ENCODE measurements at regions not wholly inside any gene's neighbourhood (a gene's known extent, or its start where the extent isn't known, plus 50 kb on each side); places are given as distances from the start of the nearest gene placed in this dataset.
A peak's percentile ranks its signal among the peaks of the same experiment; 100 is the strongest.

GRCh38 chr15:98268163-98268562 lies 307.7 kb downstream of the ARRDC4 start:
- intact Hi-C loops (cut with DNase I), result no loop called here
- H3K27me3 ChIP-seq, result no peaks in the 10 kb centered on the region
- TF ChIP-seq, protein P1, sequence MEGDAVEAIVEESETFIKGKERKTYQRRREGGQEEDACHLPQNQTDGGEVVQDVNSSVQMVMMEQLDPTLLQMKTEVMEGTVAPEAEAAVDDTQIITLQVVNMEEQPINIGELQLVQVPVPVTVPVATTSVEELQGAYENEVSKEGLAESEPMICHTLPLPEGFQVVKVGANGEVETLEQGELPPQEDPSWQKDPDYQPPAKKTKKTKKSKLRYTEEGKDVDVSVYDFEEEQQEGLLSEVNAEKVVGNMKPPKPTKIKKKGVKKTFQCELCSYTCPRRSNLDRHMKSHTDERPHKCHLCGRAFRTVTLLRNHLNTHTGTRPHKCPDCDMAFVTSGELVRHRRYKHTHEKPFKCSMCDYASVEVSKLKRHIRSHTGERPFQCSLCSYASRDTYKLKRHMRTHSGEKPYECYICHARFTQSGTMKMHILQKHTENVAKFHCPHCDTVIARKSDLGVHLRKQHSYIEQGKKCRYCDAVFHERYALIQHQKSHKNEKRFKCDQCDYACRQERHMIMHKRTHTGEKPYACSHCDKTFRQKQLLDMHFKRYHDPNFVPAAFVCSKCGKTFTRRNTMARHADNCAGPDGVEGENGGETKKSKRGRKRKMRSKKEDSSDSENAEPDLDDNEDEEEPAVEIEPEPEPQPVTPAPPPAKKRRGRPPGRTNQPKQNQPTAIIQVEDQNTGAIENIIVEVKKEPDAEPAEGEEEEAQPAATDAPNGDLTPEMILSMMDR (IDR thresholded peaks at IDR 0.05), result no peak
- H3K27ac ChIP-seq, result no peak overlapping the region
- H3K4me3 ChIP-seq, result no peak overlapping the region
- no peaks in the 10 kb centered on the region for H3K4me1 ChIP-seq
- DNase-seq (no peak), ATAC-seq (peak; percentile 41)
- no peaks in the 10 kb centered on the region for H3K36me3 ChIP-seq
- peaks cover 9% of the 10 kb centered on the region for H3K9me3 ChIP-seq

DNA sequence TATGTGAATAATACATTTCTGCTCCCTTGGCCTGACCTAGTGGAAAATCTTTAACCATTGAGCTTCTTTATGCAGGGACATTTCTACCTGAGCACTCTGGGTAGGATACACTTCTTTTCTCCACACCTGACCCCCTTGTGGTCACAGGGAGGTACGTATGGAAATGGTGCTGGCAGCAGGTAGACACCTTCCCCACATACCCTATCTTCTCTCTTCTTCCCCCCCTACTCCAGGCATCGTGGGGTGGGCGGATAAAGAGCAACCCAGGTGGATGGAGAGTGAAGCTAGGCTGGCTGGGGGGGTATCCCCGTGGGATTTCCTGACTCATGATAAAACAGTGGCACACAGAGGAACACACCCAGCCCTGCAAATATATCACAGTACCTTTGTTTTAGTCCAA lies 312.1 kb downstream of the ARRDC4 start:
- no peak overlapping the region for H3K27ac ChIP-seq
- H3K4me1 ChIP-seq, result no peaks in the 10 kb centered on the region
- H3K9me3 ChIP-seq, result peaks cover 9% of the 10 kb centered on the region
- ATAC-seq (no peak), DNase-seq (no peak)
- intact Hi-C loops (cut with DNase I), result no loop called here
- no peaks in the 10 kb centered on the region for H3K27me3 ChIP-seq
- no peaks in the 10 kb centered on the region for H3K36me3 ChIP-seq
- H3K4me3 ChIP-seq, result no peak overlapping the region
- TF ChIP-seq, protein P1 (IDR thresholded peaks at IDR 0.05), result no peak

DNA sequence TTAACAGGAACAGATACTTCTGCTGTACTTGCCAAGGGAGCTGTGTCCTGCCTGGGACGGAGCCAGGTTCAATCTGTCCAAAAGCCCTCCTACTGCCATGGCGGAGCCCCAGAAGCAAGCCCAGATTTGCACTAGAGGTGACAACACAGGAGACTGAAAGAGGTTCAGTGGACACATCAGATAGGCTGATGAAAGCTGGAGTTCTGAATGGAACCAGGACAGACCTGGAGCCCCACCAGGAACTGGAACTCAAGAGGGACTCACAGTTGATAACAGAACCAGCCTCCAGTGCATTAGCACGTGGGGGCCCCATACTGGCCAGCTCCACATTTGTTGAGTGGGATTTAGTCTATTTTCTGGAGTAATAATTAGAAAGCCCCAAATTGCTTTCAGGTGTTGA lies 315.5 kb downstream of the ARRDC4 start:
- Histone ChIP-seq H3K27ac (no peak overlapping the region), H3K36me3 (no peaks in the 10 kb centered on the region), H3K4me3 (no peak overlapping the region), H3K9me3 (no peaks in the 10 kb centered on the region), H3K27me3 (no peaks in the 10 kb centered on the region), H3K4me1 (no peaks in the 10 kb centered on the region)
- intact Hi-C loops (cut with DNase I), result no loop called here
- DNase-seq, result no peak
- no peak for ATAC-seq
- TF ChIP-seq, protein P1 (IDR thresholded peaks at IDR 0.05), result no peak

- TF ChIP-seq, protein P1 (IDR thresholded peaks at IDR 0.05), result no peak
- H3K4me3 ChIP-seq, result no peak overlapping the region
- H3K9me3 ChIP-seq, result no peaks in the 10 kb centered on the region
- intact Hi-C loops (cut with DNase I), result no loop called here
- no peak for ATAC-seq
- no peaks in the 10 kb centered on the region for H3K36me3 ChIP-seq
- H3K27me3 ChIP-seq, result no peaks in the 10 kb centered on the region
- no peak overlapping the region for H3K27ac ChIP-seq
- DNase-seq, result no peak
- no peaks in the 10 kb centered on the region for H3K4me1 ChIP-seq
These were observed 317.1 kb downstream of the ARRDC4 start for GRCh38 chr15:98277602-98278001.

DNA sequence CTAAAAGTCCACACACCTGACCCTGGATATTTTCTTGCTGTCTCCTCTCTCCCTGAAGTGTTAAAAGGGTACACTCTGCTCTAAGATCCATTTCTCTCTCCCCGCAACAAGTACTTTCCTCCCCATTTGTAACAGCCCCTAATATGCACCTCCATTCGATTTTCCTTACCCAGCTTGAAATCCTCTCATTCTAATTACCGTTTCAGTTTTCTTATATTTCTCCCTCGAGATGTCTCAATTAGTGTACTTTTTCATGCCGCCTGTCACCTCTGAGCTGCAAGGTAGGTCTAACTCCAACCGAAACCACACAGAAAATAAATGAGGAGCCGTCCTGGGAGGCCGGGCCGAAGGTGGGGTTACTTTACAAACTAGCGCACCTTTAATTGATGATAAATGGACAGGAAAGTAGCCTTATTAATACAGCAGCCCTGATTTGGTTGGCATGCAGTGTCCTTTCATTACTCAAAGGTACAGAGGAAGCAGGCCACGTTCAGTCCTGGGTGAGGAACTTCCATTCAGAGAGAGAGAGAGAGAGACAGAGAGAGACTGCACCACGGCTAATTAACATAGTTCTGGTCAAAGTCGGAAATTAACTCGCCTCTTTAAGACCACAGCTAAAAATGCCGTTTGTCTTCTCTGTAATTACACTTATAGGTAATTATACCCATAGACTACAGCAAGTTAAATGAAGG lies 319.9 kb downstream of the ARRDC4 start:
- Histone ChIP-seq H3K27me3 (no peaks in the 10 kb centered on the region), H3K36me3 (no peaks in the 10 kb centered on the region), H3K4me3 (no peak overlapping the region), H3K27ac (no peak overlapping the region), H3K9me3 (no peaks in the 10 kb centered on the region), H3K4me1 (no peaks in the 10 kb centered on the region)
- intact Hi-C loops (cut with DNase I), result no loop called here
- no peak for DNase-seq
- no peak for ATAC-seq
- TF ChIP-seq, protein P1 (IDR thresholded peaks at IDR 0.05), result no peak

DNA sequence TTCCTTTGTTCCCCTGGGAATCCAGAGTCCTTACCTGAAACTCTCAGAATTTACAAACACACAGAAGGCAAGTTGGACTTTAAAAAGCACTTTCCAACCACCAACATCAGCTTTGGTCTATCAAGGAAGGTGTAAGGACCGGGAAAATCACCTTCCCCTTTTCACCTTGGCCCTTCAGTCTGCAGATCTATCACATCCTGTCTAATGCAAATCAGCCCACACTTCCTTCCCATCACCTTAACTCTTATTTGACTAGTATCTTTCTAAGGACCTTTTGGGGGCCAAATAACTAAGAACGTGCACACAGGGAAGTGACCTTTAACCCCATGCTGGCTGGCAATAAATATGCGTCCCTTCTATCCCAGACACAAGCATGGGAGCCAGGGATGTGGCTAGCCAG lies 320.6 kb downstream of the ARRDC4 start:
- intact Hi-C loops (cut with DNase I), result no loop called here
- Histone ChIP-seq H3K36me3 (no peaks in the 10 kb centered on the region), H3K4me1 (no peaks in the 10 kb centered on the region), H3K4me3 (no peak overlapping the region), H3K9me3 (no peaks in the 10 kb centered on the region), H3K27ac (no peak overlapping the region), H3K27me3 (no peaks in the 10 kb centered on the region)
- ATAC-seq, result no peak
- DNase-seq, result no peak
- TF ChIP-seq, protein P1 (IDR thresholded peaks at IDR 0.05), result no peak
